H9 (cell line): ENCODE measurements at regions not wholly inside any gene's neighbourhood (a gene's known extent, or its start where the extent isn't known, plus 50 kb on each side); places are given as distances from the start of the nearest gene placed in this dataset.

ENCODE experiments used
- DNase-seq: peaks from one replicate; pipeline ENCODE4 v3.0.0-alpha.2; 2017
- H2AFZ ChIP-seq: one replicate; pipeline ENCODE4 v1.6.1; 2013; ENCODE audit warnings: mild to moderate bottlenecking, low read length, control low read depth, moderate library complexity
- H2AK5ac ChIP-seq: 2 replicates; pipeline ENCODE4 v1.6.1; 2013; ENCODE audit warnings: low read length, control low read depth, mixed read lengths; ENCODE audit not compliant: insufficient read length
- H2BK120ac ChIP-seq: one replicate; pipeline ENCODE4 v1.6.1; 2013; ENCODE audit warnings: low read depth, mild to moderate bottlenecking, low read length, control low read depth, inconsistent platforms; ENCODE audit not compliant: poor library complexity, severe bottlenecking
- H2BK12ac ChIP-seq: 2 replicates; pipeline ENCODE4 v1.6.1; 2013; ENCODE audit warnings: low read length, control low read depth, mixed read lengths, low read depth; ENCODE audit not compliant: insufficient read length
- H2BK15ac ChIP-seq: 2 replicates; pipeline ENCODE4 v1.6.1; 2013; ENCODE audit warnings: low read depth, low read length, control low read depth
- H2BK20ac ChIP-seq: one replicate; pipeline ENCODE4 v1.6.1; 2013; ENCODE audit warnings: low read depth, mild to moderate bottlenecking, low read length, control low read depth, inconsistent platforms; ENCODE audit not compliant: poor library complexity, severe bottlenecking
- H2BK5ac ChIP-seq: 2 replicates; pipeline ENCODE4 v1.6.1; 2013; ENCODE audit warnings: low read length, control low read depth, mixed read lengths; ENCODE audit not compliant: insufficient read length
- H3K14ac ChIP-seq: 2 replicates; pipeline ENCODE4 v1.6.1; 2013; ENCODE audit warnings: low read length, control low read depth; ENCODE audit not compliant: insufficient read depth
- H3K18ac ChIP-seq: 2 replicates; pipeline ENCODE4 v1.6.1; 2013; ENCODE audit warnings: low read depth, mild to moderate bottlenecking, mixed read lengths, low read length, control low read depth; ENCODE audit not compliant: insufficient read length
- H3K23ac ChIP-seq: 2 replicates; pipeline ENCODE4 v1.6.1; 2013; ENCODE audit warnings: low read length, control low read depth, mixed read lengths, low read depth; ENCODE audit not compliant: insufficient read length
- H3K23me2 ChIP-seq: 2 replicates; pipeline ENCODE4 v1.6.1; 2013; ENCODE audit warnings: low read depth, mild to moderate bottlenecking, mixed read lengths, low read length, control low read depth; ENCODE audit not compliant: insufficient read length, poor library complexity, severe bottlenecking
- H3K27ac ChIP-seq: 2 replicates; pipeline ENCODE4 v1.5.1; 2013; ENCODE audit warnings: low read length, control low read depth, mixed read lengths, low read depth; ENCODE audit not compliant: insufficient read length
- H3K27me3 ChIP-seq: 2 replicates; pipeline ENCODE4 v1.6.1; 2013; ENCODE audit warnings: low read length, control low read depth, inconsistent platforms; ENCODE audit not compliant: insufficient read depth
- H3K4ac ChIP-seq: 2 replicates; pipeline ENCODE4 v1.6.1; 2013; ENCODE audit warnings: low read depth, mild to moderate bottlenecking, control low read depth, inconsistent platforms, low read length, moderate library complexity
- H3K4me1 ChIP-seq: 2 replicates; pipeline ENCODE4 v1.6.1; 2013; ENCODE audit warnings: low read length, control low read depth, inconsistent platforms; ENCODE audit not compliant: insufficient read depth
- H3K4me2 ChIP-seq: 2 replicates; pipeline ENCODE4 v1.6.1; 2013; ENCODE audit warnings: low read length, control low read depth, mixed read lengths; ENCODE audit not compliant: insufficient read length, insufficient read depth
- H3K56ac ChIP-seq: 2 replicates; pipeline ENCODE4 v1.6.1; 2013; ENCODE audit warnings: low read depth, mild to moderate bottlenecking, mixed read lengths, low read length, control low read depth; ENCODE audit not compliant: insufficient read length
- H3K79me1 ChIP-seq: 2 replicates; pipeline ENCODE4 v1.6.1; 2013; ENCODE audit warnings: low read depth, mild to moderate bottlenecking, moderate library complexity, low read length, control low read depth, inconsistent platforms; ENCODE audit not compliant: insufficient read depth, poor library complexity, severe bottlenecking
- H3K79me2 ChIP-seq: 2 replicates; pipeline ENCODE4 v1.6.1; 2013; ENCODE audit warnings: low read length, control low read depth, inconsistent platforms; ENCODE audit not compliant: insufficient read depth
- H3K9ac ChIP-seq: 2 replicates; pipeline ENCODE4 v1.6.1; 2013; ENCODE audit warnings: low read length, control low read depth, mixed read lengths; ENCODE audit not compliant: insufficient read length; ENCODE audit errors: extremely low read depth
- H3K9me3 ChIP-seq: one replicate; pipeline ENCODE4 v1.6.1; 2013; ENCODE audit warnings: low read depth, low read length, inconsistent platforms; ENCODE audit not compliant: control insufficient read depth
- H3T11ph ChIP-seq: one replicate; pipeline ENCODE4 v1.6.1; 2013; ENCODE audit warnings: mild to moderate bottlenecking, low read length, control low read depth, inconsistent platforms
- H4K20me1 ChIP-seq: one replicate; pipeline ENCODE4 v1.6.1; 2013; ENCODE audit not compliant: control insufficient read depth, insufficient read length, insufficient read depth
- H4K5ac ChIP-seq: 2 replicates; pipeline ENCODE4 v1.6.1; 2013; ENCODE audit warnings: low read depth, mild to moderate bottlenecking, mixed read lengths, low read length, control low read depth; ENCODE audit not compliant: insufficient read length
- H4K8ac ChIP-seq: replicated peaks from 2 replicates; pipeline ENCODE4 v1.6.1; 2013; ENCODE audit warnings: low read length, control low read depth, mixed read lengths, low read depth; ENCODE audit not compliant: insufficient read length
- H4K91ac ChIP-seq: 2 replicates; pipeline ENCODE4 v1.6.1; 2013; ENCODE audit warnings: low read depth, mild to moderate bottlenecking, moderate library complexity, mixed read lengths, low read length, control low read depth; ENCODE audit not compliant: insufficient read length
- H3K27ac Mint-ChIP-seq, 3 experiments: 2 replicates in 2 of 3; 3 replicates in 1 of 3; pipeline ENCODE4 v1.8.0; 2020 to 2021; ENCODE audit warnings: mixed read lengths in 3 of 3, mild to moderate bottlenecking in 1 of 3, moderate library complexity in 1 of 3
- H3K27me3 Mint-ChIP-seq: 2 replicates; pipeline ENCODE4 v1.8.0; 2021; ENCODE audit warnings: low read depth, mild to moderate bottlenecking, moderate library complexity, mixed read lengths
- H3K36me3 Mint-ChIP-seq, 3 experiments: 2 replicates in 2 of 3; 3 replicates in 1 of 3; pipeline ENCODE4 v1.8.0; 2020 to 2021; ENCODE audit warnings: low read depth in 3 of 3, mixed read lengths in 3 of 3; ENCODE audit not compliant: insufficient read depth in 1 of 3
- H3K4me1 Mint-ChIP-seq, 2 experiments: 2 replicates each; pipeline ENCODE4 v1.8.0; 2020; ENCODE audit warnings: mixed read lengths in 2 of 2
- H3K4me3 Mint-ChIP-seq, 2 experiments: 2 replicates in 1 of 2; 3 replicates in 1 of 2; pipeline ENCODE4 v1.8.0; 2020 to 2021; ENCODE audit warnings: mild to moderate bottlenecking in 2 of 2, mixed read lengths in 2 of 2, moderate library complexity in 1 of 2
- H3K9me3 Mint-ChIP-seq, 2 experiments: 2 replicates in 1 of 2; 3 replicates in 1 of 2; pipeline ENCODE4 v1.8.0; 2020; ENCODE audit warnings: mild to moderate bottlenecking in 2 of 2, mixed read lengths in 2 of 2, moderate library complexity in 1 of 2
- CTCF ChIP-seq: fragments of 200-600 bp; sonication (generic); conservative IDR thresholded peaks from 3 replicates; pipeline ENCODE4 v1.8.0; 2021; ENCODE audit warnings: antibody characterized with exemption, mild to moderate bottlenecking
- WGBS: extraction: QIAGEN DNeasy Blood & Tissue Kit; methylation state at CpG from one replicate; pipeline ENCODE4 v1.1.7; 2013; ENCODE audit warnings: missing lambda C conversion rate, low lambda C conversion rate, mixed read lengths; ENCODE audit not compliant: insufficient read length; ENCODE audit errors: extremely low coverage; 5-methylcytosine and 5-hydroxymethylcytosine counted together

GRCh38 chr13:84910423-84910822 lies 888.8 kb downstream of the SLITRK6 start:
- Histone ChIP-seq H3K79me1 (no peaks in the 10 kb centered on the region), H3T11ph (no peak overlapping the region), H3K4me1 (no peaks in the 10 kb centered on the region), H3K9ac (no peak overlapping the region), H4K91ac (no peak overlapping the region), H3K14ac (no peak overlapping the region), H2AFZ (no peak overlapping the region), H3K56ac (no peak overlapping the region), H4K8ac (no peak overlapping the region), H3K23me2 (no peaks in the 10 kb centered on the region), H3K79me2 (no peaks in the 10 kb centered on the region), H2BK20ac (no peak overlapping the region), H4K20me1 (no peaks in the 10 kb centered on the region), H3K4ac (no peak overlapping the region), H3K9me3 (no peaks in the 10 kb centered on the region), H3K18ac (no peak overlapping the region), H2BK15ac (no peak overlapping the region), H3K27me3 (no peaks in the 10 kb centered on the region), H2BK12ac (no peak overlapping the region), H4K5ac (no peak overlapping the region), H2AK5ac (no peak overlapping the region), H3K23ac (no peak overlapping the region), H2BK120ac (no peak overlapping the region), H3K27ac (no peak overlapping the region), H3K4me2 (no peak overlapping the region), H2BK5ac (no peak overlapping the region)
- H3K27me3 Mint-ChIP-seq, result no peaks in the 10 kb centered on the region
- H3K4me3 Mint-ChIP-seq, result no peak overlapping the region
- no peaks in the 10 kb centered on the region for H3K4me1 Mint-ChIP-seq
- peaks cover 4 to 10% of the 10 kb centered on the region in 2 experiments; a peak in 2 of 5 replicates for H3K9me3 Mint-ChIP-seq
- DNase-seq, result no peak
- TF ChIP-seq CTCF, result no peak
- peaks cover 0 to 4% (median 2%) of the 10 kb centered on the region in 3 experiments; a peak in 3 of 7 replicates for H3K36me3 Mint-ChIP-seq
- no peak overlapping the region for H3K27ac Mint-ChIP-seq
- no CpG with 5 or more reads among the region's 2 CpGs for WGBS
